ENCODE measurements at regions not wholly inside any gene's neighbourhood (a gene's known extent, or its start where the extent isn't known, plus 50 kb on each side); places are given as distances from the start of the nearest gene placed in this dataset.

DNA sequence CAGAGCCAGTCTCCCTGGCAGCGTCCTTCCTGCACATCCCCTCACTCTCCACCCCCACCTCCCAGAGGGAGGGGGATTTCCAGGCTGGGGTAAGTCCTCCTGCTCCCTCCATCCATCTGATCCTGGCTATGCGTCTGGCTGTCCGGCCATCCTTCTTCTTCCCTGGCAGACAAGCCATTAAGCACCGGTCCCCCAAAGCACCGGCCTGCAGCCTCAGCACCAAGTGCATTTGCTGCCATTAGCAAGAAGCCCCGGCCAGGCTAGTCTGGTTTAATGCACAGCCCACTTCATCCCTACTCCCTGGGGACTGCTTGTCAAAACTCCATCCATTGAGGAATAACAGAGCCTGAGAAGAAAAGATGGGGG lies 208.7 kb upstream of the IER5L start:
- Histone ChIP-seq H3K4me1 (replicated peaks in 1 of 4; ENCODE audit: control insufficient read depth in 3 of 4, insufficient read depth in 4 of 4, low read length in 3 of 4) (peaks cover 5 to 12% (median 9%) of the 10 kb centered on the region in 4 experiments), H3K79me2 (ENCODE audit: control insufficient read depth in 1 of 2, insufficient read depth in 2 of 2, low read length in 2 of 2) (no peaks in the 10 kb centered on the region), H3K27ac (ENCODE audit: low read depth, low read length) (no peak overlapping the region), H3K9me3 (ENCODE audit: insufficient read depth in 2 of 2, low read depth in 1 of 2, low read length in 1 of 2) (no peaks in the 10 kb centered on the region), H2AFZ (ENCODE audit: low read length) (no peak overlapping the region), H3K27me3 (replicated peaks in 1 of 4; ENCODE audit: control insufficient read depth in 3 of 4, extremely low read depth in 1 of 4, insufficient read depth in 3 of 4, low read length in 3 of 4) (peaks cover 0 to 13% (median 9%) of the 10 kb centered on the region in 4 experiments; a peak in 4 of 7 replicates), H3K4ac (replicated peaks; ENCODE audit: insufficient read length, low read depth, low read length) (no peak overlapping the region), H3K18ac (ENCODE audit: extremely low read depth, low read length) (no peak overlapping the region), H4K5ac (ENCODE audit: insufficient read length, low read depth, low read length) (no peak overlapping the region), H3K79me1 (ENCODE audit: low read depth, low read length) (no peaks in the 10 kb centered on the region), H4K8ac (ENCODE audit: extremely low read depth, insufficient read depth, low read length) (no peak overlapping the region), H2BK12ac (ENCODE audit: low read depth, low read length) (no peak overlapping the region), H2BK20ac (ENCODE audit: low read length) (no peak overlapping the region), H3K4me3 (ENCODE audit: extremely low read depth in 1 of 4, insufficient read depth in 2 of 4, low read depth in 3 of 4, low read length in 4 of 4) (no peak overlapping the region), H2BK120ac (replicated peaks; ENCODE audit: low read depth, low read length) (no peak overlapping the region), H2BK15ac (ENCODE audit: low read length) (no peak overlapping the region), H3K56ac (replicated peaks; ENCODE audit: insufficient read length, low read depth, low read length) (no peak overlapping the region), H3K9ac (replicated peaks in 1 of 4; ENCODE audit: extremely low read depth in 1 of 4, low read depth in 3 of 4, low read length in 3 of 4) (no peak overlapping the region), H2AK5ac (ENCODE audit: low read depth, low read length) (no peak overlapping the region), H3K23me2 (ENCODE audit: low read depth, low read length) (peaks cover 4% of the 10 kb centered on the region; the same call in 1 of the 2 replicates), H3K14ac (ENCODE audit: insufficient read length) (no peak overlapping the region), H2BK5ac (ENCODE audit: low read depth, low read length) (no peak overlapping the region), H3K4me2 (ENCODE audit: insufficient read depth in 1 of 2, low read depth in 2 of 2, low read length in 2 of 2) (no peak overlapping the region), H3K36me3 (ENCODE audit: control insufficient read depth in 2 of 4, insufficient read depth in 4 of 4, low read length in 3 of 4) (no peaks in the 10 kb centered on the region), H3K23ac (ENCODE audit: insufficient read length) (no peak overlapping the region), H4K91ac (replicated peaks; ENCODE audit: insufficient read length, low read length) (no peak overlapping the region), H4K20me1 (replicated peaks in 1 of 2; ENCODE audit: control insufficient read depth in 1 of 2, insufficient read depth in 2 of 2, low read length in 2 of 2) (no peaks in the 10 kb centered on the region)
- POLR2A ChIA-PET (ENCODE audit: partially characterized antibody): interaction anchor here (0.9 to 1.8 kb wide), 2 partner anchors 34 to 74 kb away, joined by 3 to 4 read pairs; no protein-coding TSS in a partner anchor
- 93% methylated on average over 4 of the region's 6 CpGs; no CpG with 5 or more reads in 1 of the 2 experiments for WGBS, 2 experiments (ENCODE audit: extremely low coverage in 1 of 2, insufficient coverage in 1 of 2, insufficient read length in 1 of 2, insufficient replicate concordance in 2 of 2, low coverage in 1 of 2, low lambda C conversion rate in 2 of 2, missing lambda C conversion rate in 1 of 2)
- FAIRE-seq: no peak
- TF ChIP-seq TAF1 (IDR thresholded peaks at IDR 0.05; ENCODE audit: low read depth, low read length) (no peak), RFX5 (IDR thresholded peaks at IDR 0.05; ENCODE audit: borderline replicate concordance, low read depth, low read length) (no peak), KDM1A (IDR thresholded peaks at IDR 0.05; ENCODE audit: borderline replicate concordance, low read length) (peak; percentile 76; the same call in 1 of the 2 replicates)
- DNase-seq (ENCODE audit: low read depth in 1 of 2, low spot score in 2 of 2): no peak
- CTCF ChIA-PET (ENCODE audit: partially characterized antibody): interaction anchor here (0.9 to 1.1 kb wide), 2 partner anchors 16 to 82 kb away, joined by 3 read pairs; no protein-coding TSS in a partner anchor
